OCI-LY1 (cell line): ENCODE measurements at regions not wholly inside any gene's neighbourhood (a gene's known extent, or its start where the extent isn't known, plus 50 kb on each side); places are given as distances from the start of the nearest gene placed in this dataset.

Source experiments
- H2AFZ ChIP-seq: fragments of 200-600 bp; sonication (generic), shearing (Covaris generic); 2 replicates; pipeline ENCODE4 v1.6.0; 2014; ENCODE audit warnings: antibody characterized with exemption, mild to moderate bottlenecking, low read length
- H3F3A ChIP-seq: fragments of 200-600 bp; sonication (generic), shearing (Covaris generic); 2 replicates; pipeline ENCODE4 v1.6.0; 2014; ENCODE audit warnings: mild to moderate bottlenecking, antibody characterized with exemption, low read length, moderate library complexity; ENCODE audit not compliant: insufficient read depth
- H3K27ac ChIP-seq: fragments of 200-600 bp; sonication (generic); 2 replicates; pipeline ENCODE4 v1.5.1; 2014; ENCODE audit warnings: low read length, mixed run types, mild to moderate bottlenecking, low read depth; ENCODE audit not compliant: poor library complexity, severe bottlenecking
- H3K27me3 ChIP-seq: fragments of 200-600 bp; sonication (generic); 2 replicates; pipeline ENCODE4 v1.6.0; 2014; ENCODE audit warnings: antibody characterized with exemption, mild to moderate bottlenecking, low read length, moderate library complexity; ENCODE audit not compliant: insufficient read depth
- H3K36me3 ChIP-seq: fragments of 200-600 bp; sonication (generic); 2 replicates; pipeline ENCODE4 v1.6.1; 2014; ENCODE audit warnings: mild to moderate bottlenecking, antibody characterized with exemption, low read length, moderate library complexity, mixed read lengths; ENCODE audit not compliant: insufficient read depth
- H3K4me1 ChIP-seq: fragments of 200-600 bp; sonication (generic); 2 replicates; pipeline ENCODE4 v1.5.1; 2014; ENCODE audit warnings: mild to moderate bottlenecking, low read length, moderate library complexity; ENCODE audit not compliant: insufficient read depth, severe bottlenecking
- H3K4me2 ChIP-seq: fragments of 200-600 bp; sonication (generic), shearing (Covaris generic); 2 replicates; pipeline ENCODE4 v1.6.1; 2014; ENCODE audit warnings: low read length
- H3K4me3 ChIP-seq: fragments of 200-600 bp; sonication (generic); 2 replicates; pipeline ENCODE4 v1.5.1; 2014; ENCODE audit warnings: low read length, low read depth, mild to moderate bottlenecking, mixed read lengths; ENCODE audit not compliant: poor library complexity, severe bottlenecking
- H3K79me2 ChIP-seq: fragments of 200-600 bp; shearing (Covaris generic); 2 replicates; pipeline ENCODE4 v1.6.1; 2016; ENCODE audit warnings: mixed run types, low read length, mixed read lengths; ENCODE audit not compliant: insufficient read depth
- H3K9ac ChIP-seq: fragments of 200-600 bp; sonication (generic), shearing (Covaris generic); 2 replicates; pipeline ENCODE4 v1.6.1; 2014; ENCODE audit warnings: mild to moderate bottlenecking, low read length, mixed read lengths
- H3K9me2 ChIP-seq: fragments of 200-600 bp; sonication (generic), shearing (Covaris generic); 2 replicates; pipeline ENCODE4 v1.6.1; 2014; ENCODE audit warnings: low read depth, mild to moderate bottlenecking, low read length, mixed read lengths
- H3K9me3 ChIP-seq: fragments of 200-600 bp; shearing (Covaris generic); 2 replicates; pipeline ENCODE4 v1.6.1; 2014; ENCODE audit warnings: low read length, mixed read lengths
- H4K20me1 ChIP-seq: fragments of 200-600 bp; sonication (generic), shearing (Covaris generic); 2 replicates; pipeline ENCODE4 v1.6.0; 2016; ENCODE audit warnings: mild to moderate bottlenecking, low read length; ENCODE audit not compliant: insufficient read depth
- EZH2 ChIP-seq: fragments of 200-600 bp; sonication (generic), shearing (Covaris generic); IDR thresholded peaks from 2 replicates; pipeline ENCODE4 v1.8.0; 2017; ENCODE audit warnings: borderline replicate concordance, mixed run types, mild to moderate bottlenecking, antibody characterized with exemption, low read length, moderate library complexity, mixed read lengths
- TF ChIP-seq, protein P1 (sequence below): fragments of 200-600 bp; sonication (generic), shearing (Covaris generic); IDR thresholded peaks from 2 replicates; pipeline ENCODE4 v1.5.1; 2017; ENCODE audit warnings: mild to moderate bottlenecking, antibody characterized with exemption, low read length, moderate library complexity, mixed read lengths

DNA sequence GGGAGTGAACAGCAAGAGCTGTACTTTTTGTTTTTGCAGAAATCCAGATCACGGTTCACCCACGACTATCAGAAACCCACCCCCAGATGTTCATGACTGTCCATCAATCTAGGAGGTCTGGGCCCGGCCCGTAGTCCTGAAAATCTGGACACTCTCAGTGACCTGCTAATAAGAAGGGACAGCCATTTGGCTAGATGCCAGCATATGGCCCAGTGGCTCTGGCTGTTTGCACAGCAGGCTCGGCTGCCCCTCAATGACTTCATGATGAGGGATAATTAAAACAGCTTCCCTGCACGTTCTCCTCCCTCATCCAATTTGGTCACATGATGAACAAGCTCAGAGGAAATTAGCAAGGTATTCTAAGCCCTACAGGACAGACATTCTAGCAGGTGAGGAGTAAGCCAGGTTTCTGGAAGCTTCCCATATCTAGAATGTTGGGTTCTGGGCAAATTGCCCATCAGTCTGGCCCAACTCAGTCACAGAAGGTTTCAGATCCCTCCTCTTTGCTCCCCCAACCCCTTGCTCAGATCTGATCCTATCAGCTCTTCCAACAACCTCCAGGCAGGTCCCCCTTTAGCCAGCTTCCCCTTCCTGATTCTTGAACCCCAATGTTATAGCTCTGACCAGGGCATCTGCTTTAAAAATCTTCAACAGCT lies 397.3 kb downstream of the SHANK2 start:
- Histone ChIP-seq H3K4me2 (no peak overlapping the region), H3K79me2 (no peaks in the 10 kb centered on the region), H3K4me1 (no peaks in the 10 kb centered on the region), H4K20me1 (no peaks in the 10 kb centered on the region), H3K9ac (no peak overlapping the region), H3K27me3 (0 out of 2 replicates have a peak, but pooled peaks cover 3% of the 10 kb centered on the region), H3F3A (no peaks in the 10 kb centered on the region), H3K36me3 (no peaks in the 10 kb centered on the region), H3K27ac (no peak overlapping the region), H3K9me2 (no peaks in the 10 kb centered on the region), H2AFZ (no peak overlapping the region), H3K9me3 (no peaks in the 10 kb centered on the region), H3K4me3 (no peak overlapping the region)
- no peak for TF ChIP-seq EZH2
- TF ChIP-seq, protein P1, sequence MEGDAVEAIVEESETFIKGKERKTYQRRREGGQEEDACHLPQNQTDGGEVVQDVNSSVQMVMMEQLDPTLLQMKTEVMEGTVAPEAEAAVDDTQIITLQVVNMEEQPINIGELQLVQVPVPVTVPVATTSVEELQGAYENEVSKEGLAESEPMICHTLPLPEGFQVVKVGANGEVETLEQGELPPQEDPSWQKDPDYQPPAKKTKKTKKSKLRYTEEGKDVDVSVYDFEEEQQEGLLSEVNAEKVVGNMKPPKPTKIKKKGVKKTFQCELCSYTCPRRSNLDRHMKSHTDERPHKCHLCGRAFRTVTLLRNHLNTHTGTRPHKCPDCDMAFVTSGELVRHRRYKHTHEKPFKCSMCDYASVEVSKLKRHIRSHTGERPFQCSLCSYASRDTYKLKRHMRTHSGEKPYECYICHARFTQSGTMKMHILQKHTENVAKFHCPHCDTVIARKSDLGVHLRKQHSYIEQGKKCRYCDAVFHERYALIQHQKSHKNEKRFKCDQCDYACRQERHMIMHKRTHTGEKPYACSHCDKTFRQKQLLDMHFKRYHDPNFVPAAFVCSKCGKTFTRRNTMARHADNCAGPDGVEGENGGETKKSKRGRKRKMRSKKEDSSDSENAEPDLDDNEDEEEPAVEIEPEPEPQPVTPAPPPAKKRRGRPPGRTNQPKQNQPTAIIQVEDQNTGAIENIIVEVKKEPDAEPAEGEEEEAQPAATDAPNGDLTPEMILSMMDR: no peak

- 0 out of 2 replicates have a peak, but pooled peaks cover 3% of the 10 kb centered on the region for H3K27me3 ChIP-seq
- no peak overlapping the region for H3K27ac ChIP-seq
- H3K4me3 ChIP-seq: no peak overlapping the region
- H4K20me1 ChIP-seq: no peaks in the 10 kb centered on the region
- H3K4me2 ChIP-seq: no peak overlapping the region
- H3K9me2 ChIP-seq: no peaks in the 10 kb centered on the region
- H3F3A ChIP-seq: no peaks in the 10 kb centered on the region
- H2AFZ ChIP-seq: no peak overlapping the region
- no peak for TF ChIP-seq EZH2
- H3K9ac ChIP-seq: no peak overlapping the region
- H3K4me1 ChIP-seq: no peaks in the 10 kb centered on the region
- H3K79me2 ChIP-seq: no peaks in the 10 kb centered on the region
- no peaks in the 10 kb centered on the region for H3K36me3 ChIP-seq
- H3K9me3 ChIP-seq: no peaks in the 10 kb centered on the region
These were observed 394.5 kb downstream of the SHANK2 start for GRCh38 chr11:70857894-70858293.

- Histone ChIP-seq H4K20me1 (no peaks in the 10 kb centered on the region), H3F3A (no peaks in the 10 kb centered on the region), H3K4me3 (no peak overlapping the region), H3K27ac (no peak overlapping the region), H2AFZ (no peak overlapping the region), H3K4me1 (no peaks in the 10 kb centered on the region), H3K9ac (no peak overlapping the region), H3K9me3 (no peaks in the 10 kb centered on the region), H3K9me2 (no peaks in the 10 kb centered on the region), H3K4me2 (no peak overlapping the region), H3K79me2 (no peaks in the 10 kb centered on the region), H3K27me3 (0 out of 2 replicates have a peak, but pooled peaks cover 3% of the 10 kb centered on the region), H3K36me3 (no peaks in the 10 kb centered on the region)
- TF ChIP-seq EZH2: no peak
- TF ChIP-seq, protein P1: no peak
These were observed 393.2 kb downstream of the SHANK2 start for GRCh38 chr11:70859180-70859579.

- Histone ChIP-seq H3K36me3 (no peaks in the 10 kb centered on the region), H3K27ac (no peak overlapping the region), H3F3A (no peaks in the 10 kb centered on the region), H3K4me3 (no peak overlapping the region), H4K20me1 (no peaks in the 10 kb centered on the region), H2AFZ (no peak overlapping the region), H3K27me3 (0 out of 2 replicates have a peak, but pooled peaks cover 3% of the 10 kb centered on the region), H3K9ac (no peak overlapping the region), H3K4me1 (no peaks in the 10 kb centered on the region), H3K79me2 (no peaks in the 10 kb centered on the region), H3K9me2 (no peaks in the 10 kb centered on the region), H3K9me3 (no peaks in the 10 kb centered on the region), H3K4me2 (no peak overlapping the region)
- no peak for TF ChIP-seq EZH2
- TF ChIP-seq, protein P1: no peak
These were observed 391.5 kb downstream of the SHANK2 start for GRCh38 chr11:70860888-70861287.
